AML-193 (cell line): ENCODE measurements at regions not wholly inside any gene's neighbourhood (a gene's known extent, or its start where the extent isn't known, plus 50 kb on each side); places are given as distances from the start of the nearest gene placed in this dataset.

ENCODE experiments used
- DNase-seq, 2 experiments: peaks; one replicate each; lab custom pipeline; 2025; lab: John Stamatoyannopoulos, UW

DNA sequence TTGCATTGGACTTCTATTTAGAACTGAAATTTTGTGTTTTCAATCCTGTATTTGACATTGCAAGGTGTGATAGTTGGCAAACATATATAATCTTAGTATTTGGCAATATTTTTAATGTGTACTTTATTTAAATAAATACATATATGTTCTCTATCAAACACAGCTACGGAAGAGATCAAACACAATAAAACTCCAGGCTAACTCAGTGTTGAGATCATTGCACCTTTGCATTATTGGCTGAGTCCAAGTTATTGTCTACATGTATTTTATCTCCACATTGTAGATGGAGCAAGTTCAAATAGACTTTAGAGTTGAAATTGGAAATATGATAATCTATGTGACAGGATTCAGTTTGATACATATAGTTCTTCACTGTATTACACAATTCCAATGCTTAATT, 176.7 kb downstream of the ST6GAL2 start:
- no peak for DNase-seq

DNA sequence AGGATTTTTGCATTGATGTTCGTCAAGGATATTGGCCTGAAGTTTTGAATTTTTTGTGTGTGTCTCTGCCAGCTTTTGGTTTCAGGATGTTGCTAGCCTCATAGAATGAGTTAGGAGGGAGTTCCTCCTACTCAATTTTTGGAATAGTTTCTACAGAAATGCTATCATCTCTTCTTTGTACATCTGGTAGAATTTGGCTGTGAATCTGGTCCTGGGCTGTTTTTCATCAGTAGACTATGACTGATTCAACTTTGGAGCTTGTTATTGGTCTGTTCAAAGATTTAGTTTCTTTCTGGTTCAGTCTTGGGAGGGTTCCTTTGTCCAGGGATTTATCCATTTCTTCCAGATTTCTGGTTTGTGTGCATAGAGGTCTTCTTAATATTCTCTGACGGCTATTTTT, 166.7 kb downstream of the ST6GAL2 start:
- no peak for DNase-seq

DNA sequence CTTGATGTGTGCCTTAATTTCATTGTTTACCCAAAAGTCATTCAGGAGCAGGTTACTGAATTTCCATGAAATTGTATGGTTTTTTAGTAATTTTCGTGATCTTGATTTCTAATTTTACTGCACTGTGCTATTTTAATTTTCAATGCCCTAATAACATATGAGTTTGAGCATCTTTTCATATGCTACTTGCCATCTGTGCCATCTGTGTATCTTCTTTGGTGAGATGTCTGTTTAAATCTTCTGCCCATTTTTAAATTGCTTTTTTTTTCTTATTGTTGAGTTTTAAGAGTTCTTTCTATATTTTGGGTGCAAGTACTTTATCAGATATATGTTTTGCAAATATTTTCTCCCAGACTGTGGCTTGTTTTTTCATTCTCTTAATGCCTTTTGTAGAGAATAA, 165.9 kb downstream of the ST6GAL2 start:
- no peak for DNase-seq

DNA sequence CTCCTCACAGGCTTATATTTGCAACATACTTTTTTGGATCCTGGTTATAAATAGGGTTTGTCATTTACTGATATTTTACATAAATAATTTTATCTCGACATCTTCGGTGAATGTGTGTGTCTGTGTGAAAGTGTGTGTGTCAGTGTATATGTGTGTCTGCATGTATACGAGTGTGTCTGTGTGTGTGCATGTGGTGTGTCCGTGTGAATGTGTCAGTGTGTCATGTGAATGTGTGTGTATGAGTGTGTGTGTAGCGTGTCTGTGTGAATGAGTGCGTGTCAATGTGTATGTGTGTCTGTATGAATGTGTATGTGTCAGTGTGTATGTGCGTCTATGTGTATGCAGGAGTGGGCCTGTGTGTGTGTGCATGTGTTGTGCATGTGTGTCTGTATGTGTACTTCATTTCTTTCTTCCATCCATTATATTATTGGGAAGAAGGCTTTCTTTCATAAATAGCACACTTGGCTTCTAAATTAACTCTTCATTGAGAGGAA, 161.6 kb downstream of the ST6GAL2 start:
- DNase-seq = no peak

DNA sequence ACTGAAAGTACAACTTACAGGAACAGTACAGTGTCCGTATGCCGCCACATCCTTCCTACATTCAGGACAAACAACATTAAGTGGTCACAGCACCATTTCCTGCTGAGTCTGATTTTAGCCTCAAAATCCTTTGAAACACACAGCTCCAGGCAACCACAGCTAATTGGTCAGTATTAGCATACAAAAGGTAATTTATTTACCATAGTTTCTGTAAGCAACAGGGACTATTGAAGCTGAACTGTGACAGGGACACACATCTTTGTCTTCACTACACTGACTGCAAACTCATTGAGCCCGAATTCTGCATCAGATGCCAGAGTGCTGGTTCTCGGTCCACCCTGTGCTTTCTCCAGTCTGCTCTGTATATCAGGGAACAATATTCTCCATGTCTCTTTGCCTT, 151.8 kb downstream of the ST6GAL2 start:
- no peak for DNase-seq

DNA sequence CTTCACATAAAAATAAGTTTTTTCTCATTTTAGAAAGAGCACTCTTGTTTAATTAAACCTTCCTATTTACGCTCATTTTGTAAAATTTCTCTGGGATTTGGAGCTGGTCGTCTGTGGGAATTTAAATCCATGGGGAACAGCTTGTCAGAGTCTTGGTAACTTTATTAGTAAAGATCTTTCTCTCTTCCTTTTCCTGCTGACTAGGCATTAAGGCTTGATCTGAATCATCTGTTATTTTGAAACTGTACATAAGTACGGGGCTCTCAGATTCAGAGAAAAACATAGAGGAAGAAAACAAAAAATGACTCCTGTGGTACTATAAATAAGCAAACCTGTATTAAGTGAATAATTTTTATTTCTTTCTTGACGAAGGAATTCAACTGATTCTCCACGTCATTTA, 150.2 kb downstream of the ST6GAL2 start:
- no peak for DNase-seq

DNA sequence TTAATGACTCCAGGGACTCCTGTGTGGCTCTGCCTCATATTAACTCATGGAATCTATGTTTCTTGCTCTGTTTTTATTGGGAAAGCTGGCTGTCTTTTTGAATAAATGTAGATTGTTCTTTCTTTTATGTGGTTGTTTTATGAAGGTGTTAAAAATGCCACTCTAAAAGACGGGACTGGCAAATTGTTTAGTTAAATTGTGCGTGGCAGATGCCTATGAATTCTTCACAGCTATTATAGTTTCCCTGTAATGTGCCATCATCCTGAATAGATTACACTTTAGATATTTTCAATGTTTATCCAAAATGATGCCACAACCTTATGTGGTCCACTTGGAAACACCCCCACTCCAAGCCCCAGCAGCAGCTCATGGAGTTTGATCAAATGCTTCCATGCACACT, 149.7 kb downstream of the ST6GAL2 start:
- DNase-seq = no peak

DNA sequence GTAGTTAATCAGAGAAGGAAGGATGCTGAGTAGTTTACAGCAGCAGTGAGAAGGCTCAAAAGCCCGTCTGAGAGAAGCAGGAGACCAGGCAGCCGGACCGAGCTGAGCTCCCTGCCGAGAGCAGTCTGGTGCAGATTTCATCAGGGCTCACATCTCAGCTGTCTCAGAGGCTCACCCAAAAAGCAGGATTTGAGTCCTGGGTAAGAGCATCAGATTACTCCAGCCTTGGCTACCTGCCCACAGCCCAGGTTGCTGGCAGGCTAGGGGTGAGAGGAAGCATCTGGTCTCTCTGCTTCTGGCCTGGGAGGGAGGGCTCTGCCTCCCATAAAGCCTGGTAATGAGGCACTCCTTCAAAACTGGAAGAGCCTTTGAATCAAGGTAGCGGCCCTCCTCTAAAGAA, 140.5 kb downstream of the ST6GAL2 start:
- DNase-seq = no peak

DNA sequence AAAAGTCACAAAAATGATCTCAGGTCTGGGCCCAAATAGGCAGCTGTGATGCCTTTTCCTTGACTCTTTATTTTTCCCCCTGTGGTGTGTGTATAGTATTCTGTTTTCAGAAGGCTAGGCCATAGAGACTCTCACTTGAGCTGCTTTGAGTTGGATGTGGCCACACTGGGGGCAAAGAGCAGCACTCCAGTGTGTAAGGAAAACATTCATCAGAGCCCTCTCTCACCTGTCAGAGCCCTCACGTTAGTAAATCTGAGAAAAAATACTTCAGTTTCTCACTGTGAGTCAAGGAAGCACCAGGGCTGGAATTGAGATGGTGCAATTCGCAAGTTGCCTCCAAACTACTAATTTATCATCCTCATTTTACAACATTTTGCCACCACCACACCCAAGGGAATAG, 136.1 kb downstream of the ST6GAL2 start:
- DNase-seq = no peak
